ENCODE measurements at regions not wholly inside any gene's neighbourhood (a gene's known extent, or its start where the extent isn't known, plus 50 kb on each side); places are given as distances from the start of the nearest gene placed in this dataset.

GRCh38 chr4:128393101-128393704 is 105.6 kb upstream of the PGRMC2 start:
- no peak for TF ChIP-seq EZH2 (IDR thresholded peaks at IDR 0.05; ENCODE audit: low read depth)
- TF ChIP-seq, protein P1, sequence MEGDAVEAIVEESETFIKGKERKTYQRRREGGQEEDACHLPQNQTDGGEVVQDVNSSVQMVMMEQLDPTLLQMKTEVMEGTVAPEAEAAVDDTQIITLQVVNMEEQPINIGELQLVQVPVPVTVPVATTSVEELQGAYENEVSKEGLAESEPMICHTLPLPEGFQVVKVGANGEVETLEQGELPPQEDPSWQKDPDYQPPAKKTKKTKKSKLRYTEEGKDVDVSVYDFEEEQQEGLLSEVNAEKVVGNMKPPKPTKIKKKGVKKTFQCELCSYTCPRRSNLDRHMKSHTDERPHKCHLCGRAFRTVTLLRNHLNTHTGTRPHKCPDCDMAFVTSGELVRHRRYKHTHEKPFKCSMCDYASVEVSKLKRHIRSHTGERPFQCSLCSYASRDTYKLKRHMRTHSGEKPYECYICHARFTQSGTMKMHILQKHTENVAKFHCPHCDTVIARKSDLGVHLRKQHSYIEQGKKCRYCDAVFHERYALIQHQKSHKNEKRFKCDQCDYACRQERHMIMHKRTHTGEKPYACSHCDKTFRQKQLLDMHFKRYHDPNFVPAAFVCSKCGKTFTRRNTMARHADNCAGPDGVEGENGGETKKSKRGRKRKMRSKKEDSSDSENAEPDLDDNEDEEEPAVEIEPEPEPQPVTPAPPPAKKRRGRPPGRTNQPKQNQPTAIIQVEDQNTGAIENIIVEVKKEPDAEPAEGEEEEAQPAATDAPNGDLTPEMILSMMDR (conservative IDR thresholded peaks at IDR 0.05) = no peak
